Retinal pigment epithelial cell (primary cell): ENCODE measurements at regions not wholly inside any gene's neighbourhood (a gene's known extent, or its start where the extent isn't known, plus 50 kb on each side); places are given as distances from the start of the nearest gene placed in this dataset.

ENCODE experiments used
- DNase-seq: peaks from one replicate; pipeline ENCODE4 v3.0.0-alpha.2; 2010; ENCODE audit warnings: low read depth
- H3K4me3 ChIP-seq: 2 replicates; pipeline ENCODE4 v1.5.1; 2011; ENCODE audit warnings: mild to moderate bottlenecking, low read length, control low read depth, moderate library complexity
- TF ChIP-seq, protein P1 (sequence below): conservative IDR thresholded peaks from 2 replicates; pipeline ENCODE4 v1.5.1; 2011; ENCODE audit warnings: low read depth, low read length, control low read depth, inconsistent platforms

DNA sequence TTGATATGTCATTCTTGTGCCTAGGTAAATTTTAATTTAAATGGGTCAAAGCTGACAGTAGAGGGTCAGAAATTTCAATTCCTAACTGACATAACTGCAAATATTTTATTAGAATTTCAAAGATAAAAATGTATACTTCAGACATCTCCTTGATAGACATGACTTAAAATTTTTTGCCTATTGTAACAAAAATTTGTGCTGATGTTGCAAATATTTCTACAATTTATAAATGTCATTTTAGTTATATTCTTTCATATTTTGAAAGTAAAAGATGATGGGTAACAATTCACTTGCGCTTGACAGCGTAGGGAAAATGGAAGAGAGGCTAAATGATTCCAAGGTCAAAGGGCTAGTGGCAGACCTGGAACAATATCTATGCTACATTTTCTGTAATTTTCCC, 220.3 kb upstream of the ST8SIA4 start:
- TF ChIP-seq, protein P1, sequence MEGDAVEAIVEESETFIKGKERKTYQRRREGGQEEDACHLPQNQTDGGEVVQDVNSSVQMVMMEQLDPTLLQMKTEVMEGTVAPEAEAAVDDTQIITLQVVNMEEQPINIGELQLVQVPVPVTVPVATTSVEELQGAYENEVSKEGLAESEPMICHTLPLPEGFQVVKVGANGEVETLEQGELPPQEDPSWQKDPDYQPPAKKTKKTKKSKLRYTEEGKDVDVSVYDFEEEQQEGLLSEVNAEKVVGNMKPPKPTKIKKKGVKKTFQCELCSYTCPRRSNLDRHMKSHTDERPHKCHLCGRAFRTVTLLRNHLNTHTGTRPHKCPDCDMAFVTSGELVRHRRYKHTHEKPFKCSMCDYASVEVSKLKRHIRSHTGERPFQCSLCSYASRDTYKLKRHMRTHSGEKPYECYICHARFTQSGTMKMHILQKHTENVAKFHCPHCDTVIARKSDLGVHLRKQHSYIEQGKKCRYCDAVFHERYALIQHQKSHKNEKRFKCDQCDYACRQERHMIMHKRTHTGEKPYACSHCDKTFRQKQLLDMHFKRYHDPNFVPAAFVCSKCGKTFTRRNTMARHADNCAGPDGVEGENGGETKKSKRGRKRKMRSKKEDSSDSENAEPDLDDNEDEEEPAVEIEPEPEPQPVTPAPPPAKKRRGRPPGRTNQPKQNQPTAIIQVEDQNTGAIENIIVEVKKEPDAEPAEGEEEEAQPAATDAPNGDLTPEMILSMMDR = no peak

DNA sequence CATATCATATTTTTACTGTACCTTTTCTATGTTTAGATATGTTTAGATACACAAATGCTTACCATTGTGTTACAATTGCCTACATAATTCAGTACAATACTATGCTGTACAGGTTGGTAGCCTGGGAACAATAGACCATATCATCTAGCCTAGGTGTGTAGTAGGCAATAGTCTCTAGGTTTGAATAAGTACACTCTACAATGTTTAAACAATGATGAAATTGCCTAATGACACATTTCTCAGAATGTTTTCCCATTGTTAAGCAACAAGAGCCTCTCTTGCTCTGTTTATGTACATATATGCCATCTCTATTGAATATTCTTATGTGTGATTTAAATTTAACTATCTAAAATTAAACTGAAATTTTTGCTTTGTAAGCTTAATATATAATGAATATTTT, 209.6 kb upstream of the ST8SIA4 start:
- no peak overlapping the region for H3K4me3 ChIP-seq
- no peak for DNase-seq
- TF ChIP-seq, protein P1 = no peak

More for the DNA sequence above, 220.3 kb upstream of the ST8SIA4 start:
- no peak for DNase-seq
- no peak overlapping the region for H3K4me3 ChIP-seq

DNA sequence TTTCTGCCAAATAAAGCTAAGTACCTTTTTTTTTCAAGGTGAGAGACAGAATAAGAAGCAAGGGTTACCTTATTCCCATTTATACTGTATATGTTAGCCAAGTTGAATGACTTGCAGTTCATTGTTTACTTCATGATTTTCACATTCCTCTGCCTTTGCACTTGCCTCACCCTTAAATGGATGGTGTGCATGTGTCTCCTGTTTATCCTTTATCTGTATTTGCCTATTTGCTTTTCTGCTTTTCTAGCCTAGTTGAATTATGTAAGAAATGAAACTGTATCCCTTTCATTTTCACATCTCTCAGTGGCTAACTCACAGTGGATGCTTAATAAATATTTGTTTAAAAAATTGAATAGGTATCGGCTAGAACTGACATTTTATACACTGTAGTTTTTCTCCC, 200.8 kb upstream of the ST8SIA4 start:
- TF ChIP-seq, protein P1 = no peak
- DNase-seq = no peak
- no peak overlapping the region for H3K4me3 ChIP-seq

DNA sequence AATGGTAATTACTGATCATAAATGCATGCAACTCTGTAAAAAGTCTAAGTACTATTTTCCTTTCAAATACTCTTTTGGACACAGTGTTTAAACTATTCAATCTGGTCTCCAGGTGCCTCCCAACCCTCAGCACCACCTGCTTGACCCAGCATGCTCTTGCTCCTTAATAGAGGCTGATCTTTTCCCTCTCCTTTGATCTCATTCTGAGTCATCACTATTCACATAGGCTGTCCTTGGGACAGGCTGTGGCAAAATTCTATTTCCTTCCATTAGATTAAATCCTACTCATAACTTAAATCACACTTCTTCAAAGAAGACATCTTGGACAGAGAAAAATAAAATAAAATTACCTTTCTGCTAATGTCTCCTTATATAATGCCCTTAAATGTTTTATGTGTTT, 199.4 kb upstream of the ST8SIA4 start:
- no peak overlapping the region for H3K4me3 ChIP-seq
- TF ChIP-seq, protein P1 = no peak
- DNase-seq = no peak

DNA sequence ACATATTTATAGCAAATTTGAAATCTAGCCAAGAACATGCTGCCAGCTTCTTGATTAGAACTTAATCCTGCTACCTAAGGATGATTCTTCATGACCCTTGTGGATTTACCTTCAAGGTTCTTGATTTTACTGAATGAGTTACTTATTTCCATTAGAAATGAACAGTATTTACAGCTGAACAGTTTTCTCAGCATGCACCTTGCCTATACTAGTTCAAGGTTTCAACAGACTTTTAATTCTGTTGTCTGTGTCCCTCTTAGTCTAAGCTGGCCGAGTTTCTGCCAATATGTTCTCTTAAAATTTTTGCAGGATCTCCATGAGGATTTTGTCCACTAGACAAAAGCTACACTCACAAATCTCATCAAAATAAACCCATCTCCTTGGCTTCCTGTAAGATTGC, 188.8 kb upstream of the ST8SIA4 start:
- no peak overlapping the region for H3K4me3 ChIP-seq
- TF ChIP-seq, protein P1 = no peak
- no peak for DNase-seq

DNA sequence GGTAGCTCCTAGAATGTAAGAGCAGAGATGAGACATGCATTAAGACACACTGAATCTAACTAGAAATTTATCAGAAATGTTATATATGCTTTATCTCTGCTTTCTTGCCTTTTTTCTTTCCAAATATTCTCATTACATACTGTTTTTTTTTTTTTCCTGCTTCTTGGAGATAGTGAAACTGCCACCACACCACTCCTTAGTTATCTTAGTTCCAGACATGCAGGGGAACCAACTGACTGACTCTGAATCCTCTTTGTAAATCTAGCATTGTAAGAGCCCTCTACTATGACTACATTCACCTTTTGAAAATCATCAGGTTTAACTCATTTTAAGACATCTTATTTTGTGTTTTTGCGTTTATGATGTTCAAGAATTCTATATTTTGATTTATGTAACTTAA, 181.3 kb upstream of the ST8SIA4 start:
- TF ChIP-seq, protein P1 = no peak
- DNase-seq = no peak
- no peak overlapping the region for H3K4me3 ChIP-seq

DNA sequence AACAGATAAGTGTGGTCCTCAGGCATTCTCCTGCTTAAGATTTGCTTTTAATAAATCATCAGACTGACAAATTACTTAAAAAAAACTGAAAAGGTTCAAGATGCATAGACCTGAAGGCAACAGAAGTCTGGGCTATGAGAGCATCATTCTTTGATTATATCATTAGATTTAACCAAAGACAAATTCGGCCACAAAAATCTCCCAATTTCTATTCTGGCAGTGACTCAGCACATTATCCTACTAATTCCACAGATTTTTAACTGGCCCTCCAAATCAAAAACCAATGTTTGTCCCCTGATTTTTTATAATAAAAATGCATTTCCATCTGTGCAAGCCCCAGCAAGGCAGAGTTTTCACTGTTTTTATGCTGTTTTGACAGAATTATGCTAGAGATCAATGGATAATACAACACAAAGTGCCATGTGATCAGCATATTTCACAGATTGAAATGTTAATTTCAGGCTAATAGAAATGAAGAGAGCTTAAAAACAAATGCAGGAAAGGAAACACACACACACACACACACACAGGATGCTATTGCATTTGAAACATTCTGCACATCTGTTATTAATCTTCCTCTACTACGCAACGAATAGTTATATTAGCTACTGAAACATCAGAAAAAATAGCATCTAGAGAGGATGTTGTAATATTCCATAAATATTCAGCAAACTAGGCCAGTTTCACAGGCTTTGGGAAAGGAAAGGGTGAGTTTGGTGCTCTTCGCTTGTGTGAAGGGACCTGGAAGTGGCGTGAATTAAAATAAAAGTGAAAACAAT, 177.6 kb upstream of the ST8SIA4 start:
- H3K4me3 ChIP-seq = no peak overlapping the region
- TF ChIP-seq, protein P1 = no peak
- DNase-seq = no peak
